BJ (cell line): ENCODE measurements at regions not wholly inside any gene's neighbourhood (a gene's known extent, or its start where the extent isn't known, plus 50 kb on each side); places are given as distances from the start of the nearest gene placed in this dataset.

Experiments
- CTCF ChIA-PET: fragments of 350-600 bp; formaldehyde crosslinking; extraction: SDS; loops from one replicate; lab custom pipeline; 2021; ENCODE audit warnings: antibody characterized with exemption, inconsistent platforms; lab: Yijun Ruan, JAX
- POLR2A ChIA-PET: fragments of 300-600 bp; sonication (Branson Sonifier 250); formaldehyde crosslinking; extraction: SDS; loops from one replicate; lab custom pipeline; 2021; ENCODE audit warnings: antibody characterized with exemption; lab: Charles Lee
- DNase-seq: peaks from one replicate; pipeline ENCODE4 v3.0.0-alpha.2; 2011; ENCODE audit warnings: low read depth
- H3K27me3 ChIP-seq: 2 replicates; pipeline ENCODE4 v1.6.0; 2011; ENCODE audit warnings: low read length; ENCODE audit not compliant: control insufficient read depth, insufficient read depth
- H3K36me3 ChIP-seq: 2 replicates; pipeline ENCODE4 v1.5.1; 2011; ENCODE audit warnings: low read length; ENCODE audit not compliant: control insufficient read depth, insufficient read depth
- H3K4me3 ChIP-seq: 2 replicates; pipeline ENCODE4 v1.5.1; 2011; ENCODE audit warnings: low read depth, mild to moderate bottlenecking, control low read depth, low read length
- CTCF ChIP-seq: IDR thresholded peaks from 2 replicates; pipeline ENCODE4 v1.5.1; 2011; ENCODE audit warnings: low read depth, mild to moderate bottlenecking, control low read depth, inconsistent platforms, low read length, moderate library complexity; ENCODE audit not compliant: insufficient read depth

- peak; percentile 78 for TF ChIP-seq CTCF
- no peak for DNase-seq
- Histone ChIP-seq H3K27me3 (no peaks in the 10 kb centered on the region), H3K36me3 (no peaks in the 10 kb centered on the region), H3K4me3 (no peak overlapping the region)
- POLR2A ChIA-PET = no interaction called here
- CTCF ChIA-PET = interaction anchor here (0.7 to 1.2 kb wide), 11 partner anchors 8 to 965 kb away, joined by 3 to 8 read pairs (median 3); no protein-coding TSS in a partner anchor
Measured at GRCh38 chr1:102550729-102551384, 554.1 kb upstream of the OLFM3 start.

DNA sequence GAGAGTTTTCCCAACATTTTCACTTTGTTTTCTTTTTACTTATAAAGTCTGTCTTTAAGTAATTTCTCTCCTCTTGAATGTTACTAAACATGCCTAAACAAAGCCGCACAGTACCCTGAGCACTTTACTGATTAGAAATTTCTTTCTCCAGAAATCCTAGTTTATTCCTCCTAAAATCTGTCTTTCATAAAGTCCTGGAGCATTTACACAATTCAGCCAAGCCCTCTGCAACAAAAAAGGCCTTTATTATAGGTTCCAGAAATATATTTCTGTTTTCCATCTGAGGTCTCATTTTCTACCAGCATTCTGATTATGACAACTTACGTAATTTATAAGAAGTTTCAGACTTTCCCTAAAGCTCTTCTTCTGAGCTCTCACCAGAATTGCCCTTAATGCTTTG, 549.5 kb upstream of the OLFM3 start:
- no peak for TF ChIP-seq CTCF
- H3K36me3 ChIP-seq = no peaks in the 10 kb centered on the region
- no peak for DNase-seq
- ChIA-PET POLR2A (no interaction called here), CTCF (no interaction called here)
- no peaks in the 10 kb centered on the region for H3K27me3 ChIP-seq
- no peak overlapping the region for H3K4me3 ChIP-seq

GRCh38 chr1:102535829-102536505, 539.2 kb upstream of the OLFM3 start:
- no peak for DNase-seq
- Histone ChIP-seq H3K36me3 (no peaks in the 10 kb centered on the region), H3K4me3 (no peak overlapping the region), H3K27me3 (no peaks in the 10 kb centered on the region)
- POLR2A ChIA-PET = no interaction called here
- CTCF ChIA-PET = no interaction called here
- no peak for TF ChIP-seq CTCF

DNA sequence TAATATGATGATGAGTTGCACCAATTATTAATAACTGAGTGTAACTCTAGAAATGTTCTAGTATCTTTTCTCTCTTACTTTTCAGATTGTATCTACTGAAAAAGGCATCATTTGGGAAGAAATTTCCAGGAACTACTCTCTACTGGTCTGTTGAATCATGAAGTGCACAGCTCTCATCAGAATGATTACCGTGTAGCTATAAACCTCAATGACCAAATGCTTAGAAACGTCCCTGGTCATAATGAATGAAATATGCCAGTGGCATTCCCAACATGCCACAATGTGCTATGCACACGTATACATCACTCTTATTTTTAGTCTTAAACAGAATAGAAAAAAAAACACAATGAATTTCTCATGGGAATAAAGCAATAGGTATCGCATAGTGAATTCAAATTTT, 534.3 kb upstream of the OLFM3 start:
- no peak for TF ChIP-seq CTCF
- no peak for DNase-seq
- POLR2A ChIA-PET = no interaction called here
- Histone ChIP-seq H3K27me3 (no peaks in the 10 kb centered on the region), H3K36me3 (no peaks in the 10 kb centered on the region), H3K4me3 (no peak overlapping the region)
- CTCF ChIA-PET = interaction anchor here (0.7 kb wide), 1 partner anchor 229 kb away, joined by 3 read pairs; no protein-coding TSS in a partner anchor

DNA sequence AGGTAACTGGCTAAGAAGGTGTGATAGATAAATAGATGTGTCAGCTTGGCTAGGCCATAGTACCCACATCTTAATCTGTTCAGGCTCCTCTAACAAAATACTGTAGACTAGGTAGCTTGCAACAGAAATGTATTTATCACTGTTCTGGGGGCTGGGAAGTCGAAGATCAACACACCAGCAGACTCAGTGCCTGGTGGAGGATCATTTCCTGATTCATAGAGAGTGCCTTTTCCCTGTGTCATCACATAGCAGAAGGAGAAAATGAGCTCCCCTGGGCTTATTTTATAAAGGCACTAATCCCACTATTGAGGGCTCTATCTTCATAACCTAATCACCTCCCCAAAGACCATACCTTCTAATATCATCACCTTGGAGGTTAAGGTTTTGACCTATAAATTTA, 532.7 kb upstream of the OLFM3 start:
- H3K36me3 ChIP-seq = no peaks in the 10 kb centered on the region
- no peak overlapping the region for H3K4me3 ChIP-seq
- H3K27me3 ChIP-seq = no peaks in the 10 kb centered on the region
- no peak for TF ChIP-seq CTCF
- POLR2A ChIA-PET = no interaction called here
- CTCF ChIA-PET = interaction anchor here (1.3 kb wide), 1 partner anchor 12 kb away, joined by 3 read pairs; no protein-coding TSS in a partner anchor
- no peak for DNase-seq
